Neural cell (in vitro differentiated cells): ENCODE measurements at regions not wholly inside any gene's neighbourhood (a gene's known extent, or its start where the extent isn't known, plus 50 kb on each side); places are given as distances from the start of the nearest gene placed in this dataset.

ENCODE experiments used
- H2AFZ ChIP-seq: fragments of 200-600, 300-800 bp; sonication (generic), shearing (Covaris generic); 2 replicates; pipeline ENCODE4 v1.6.0; 2014; ENCODE audit warnings: low read depth, mild to moderate bottlenecking, antibody characterized with exemption, low read length, moderate library complexity
- H3F3A ChIP-seq: fragments of 200-600 bp; shearing (Covaris generic); 2 replicates; pipeline ENCODE4 v1.6.1; 2016; ENCODE audit warnings: mild to moderate bottlenecking, moderate library complexity, mixed read lengths, antibody characterized with exemption, low read length; ENCODE audit not compliant: insufficient read depth, poor library complexity, severe bottlenecking
- H3K27ac ChIP-seq: fragments of 200-600, 300-800 bp; sonication (generic), shearing (Covaris generic); 2 replicates; pipeline ENCODE4 v1.5.1; 2014; ENCODE audit warnings: mild to moderate bottlenecking, low read length, moderate library complexity
- H3K27me3 ChIP-seq: fragments of 300-800, 200-600 bp; sonication (generic), shearing (Covaris generic); 2 replicates; pipeline ENCODE4 v1.6.0; 2014; ENCODE audit warnings: mild to moderate bottlenecking, low read depth, low read length, moderate library complexity; ENCODE audit not compliant: insufficient read depth
- H3K36me3 ChIP-seq: fragments of 300-800, 200-600 bp; sonication (generic), shearing (Covaris generic); 2 replicates; pipeline ENCODE4 v1.5.1; 2014; ENCODE audit warnings: mild to moderate bottlenecking, antibody characterized with exemption, low read length, moderate library complexity; ENCODE audit not compliant: insufficient read depth
- H3K4me2 ChIP-seq: fragments of 300-800, 200-600 bp; sonication (generic), shearing (Covaris generic); 2 replicates; pipeline ENCODE4 v1.6.0; 2014; ENCODE audit warnings: mild to moderate bottlenecking, low read length
- H3K4me3 ChIP-seq: fragments of 300-800, 200-600 bp; sonication (generic), shearing (Covaris generic); 2 replicates; pipeline ENCODE4 v1.5.1; 2014; ENCODE audit warnings: mild to moderate bottlenecking, low read length, moderate library complexity
- H3K79me2 ChIP-seq: fragments of 200-600 bp; shearing (Covaris generic); replicated peaks from 2 replicates; pipeline ENCODE4 v1.6.0; 2014; ENCODE audit warnings: mild to moderate bottlenecking, low read length, moderate library complexity; ENCODE audit not compliant: insufficient read depth
- H3K9ac ChIP-seq: fragments of 300-800, 200-600 bp; sonication (generic), shearing (Covaris generic); 2 replicates; pipeline ENCODE4 v1.6.1; 2016; ENCODE audit warnings: mild to moderate bottlenecking, low read length, mixed read lengths
- H3K9me2 ChIP-seq: fragments of 200-600 bp; shearing (Covaris generic); 2 replicates; pipeline ENCODE4 v1.6.1; 2016; ENCODE audit warnings: mild to moderate bottlenecking, low read length, mixed read lengths; ENCODE audit not compliant: insufficient read depth
- H3K9me3 ChIP-seq: fragments of 200-600, 300-800 bp; sonication (generic), shearing (Covaris generic); 2 replicates; pipeline ENCODE4 v1.6.1; 2016; ENCODE audit warnings: mild to moderate bottlenecking, mixed run types, low read length, moderate library complexity, mixed read lengths
- H4K20me1 ChIP-seq: fragments of 200-600 bp; shearing (Covaris generic); 2 replicates; pipeline ENCODE4 v1.6.1; 2016; ENCODE audit warnings: mild to moderate bottlenecking, mixed run types; ENCODE audit not compliant: insufficient read depth
- EP300 ChIP-seq: fragments of 450-650 bp; conservative IDR thresholded peaks from 2 replicates; pipeline ENCODE4 v1.6.1; 2014; ENCODE audit warnings: antibody characterized with exemption, mild to moderate bottlenecking, moderate library complexity; ENCODE audit not compliant: poor library complexity, severe bottlenecking
- EZH2 ChIP-seq: fragments of 200-600, 300-800 bp; shearing (Covaris generic), sonication (generic); IDR thresholded peaks from 2 replicates; pipeline ENCODE4 v1.6.1; 2014; ENCODE audit warnings: antibody characterized with exemption, low read length, borderline replicate concordance, mild to moderate bottlenecking; ENCODE audit not compliant: insufficient read depth, poor library complexity, severe bottlenecking
- MXI1 ChIP-seq: fragments of 450-650 bp; conservative IDR thresholded peaks from 2 replicates; pipeline ENCODE4 v1.6.1; 2014; ENCODE audit warnings: antibody characterized with exemption, mild to moderate bottlenecking; ENCODE audit not compliant: poor library complexity, severe bottlenecking
- POLR2AphosphoS5 ChIP-seq: IDR thresholded peaks from 2 replicates; pipeline ENCODE4 v1.6.1; 2012
- RAD21 ChIP-seq: fragments of 450-650 bp; conservative IDR thresholded peaks from 2 replicates; pipeline ENCODE4 v1.6.1; 2014; ENCODE audit warnings: antibody characterized with exemption, mild to moderate bottlenecking, moderate library complexity
- SMC3 ChIP-seq: fragments of 450-650 bp; conservative IDR thresholded peaks from 2 replicates; pipeline ENCODE4 v1.6.1; 2014; ENCODE audit warnings: antibody characterized with exemption, mild to moderate bottlenecking, moderate library complexity; ENCODE audit not compliant: poor library complexity
- TAF1 ChIP-seq: IDR thresholded peaks from 2 replicates; pipeline ENCODE4 v1.6.1; 2012; ENCODE audit warnings: low read depth
- TF ChIP-seq, protein P1 (sequence below): IDR thresholded peaks from 2 replicates; pipeline ENCODE4 v1.6.1; 2012; ENCODE audit warnings: borderline replicate concordance
- TF ChIP-seq, protein P2 (sequence below): fragments of 450-650 bp; IDR thresholded peaks from 2 replicates; pipeline ENCODE4 v1.5.1; 2014; ENCODE audit warnings: antibody characterized with exemption, mild to moderate bottlenecking, moderate library complexity; ENCODE audit not compliant: poor library complexity, severe bottlenecking

DNA sequence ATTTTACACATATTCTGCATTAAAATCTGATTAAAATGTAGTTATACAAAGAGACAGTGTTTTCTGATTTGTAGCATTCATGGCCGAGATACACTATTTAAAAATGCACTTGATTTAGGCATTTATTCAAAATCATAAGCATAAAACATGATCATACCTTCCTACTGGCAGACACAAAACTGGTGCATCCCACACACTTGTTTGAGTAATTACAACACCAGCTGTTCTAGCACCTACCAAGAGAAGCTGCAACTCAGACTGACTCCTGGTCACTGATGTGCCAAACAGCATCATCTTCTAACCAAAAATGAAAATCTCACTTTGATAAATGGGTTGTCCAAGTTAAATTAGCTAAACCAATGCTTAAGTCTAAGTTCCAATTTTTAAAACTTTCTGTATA is 262.7 kb upstream of the NSMCE3 start:
- Histone ChIP-seq H3K9me3 (no peaks in the 10 kb centered on the region), H3F3A (no peaks in the 10 kb centered on the region), H3K27me3 (no peaks in the 10 kb centered on the region), H3K27ac (no peak overlapping the region), H4K20me1 (no peaks in the 10 kb centered on the region), H3K4me2 (no peak overlapping the region), H2AFZ (no peak overlapping the region), H3K9me2 (no peaks in the 10 kb centered on the region), H3K79me2 (no peaks in the 10 kb centered on the region), H3K4me3 (no peak overlapping the region), H3K36me3 (no peaks in the 10 kb centered on the region), H3K9ac (no peak overlapping the region)
- TF ChIP-seq RAD21 (no peak), EP300 (no peak), EZH2 (no peak), POLR2AphosphoS5 (no peak), MXI1 (no peak), SMC3 (no peak), TAF1 (no peak)
- TF ChIP-seq, protein P1, sequence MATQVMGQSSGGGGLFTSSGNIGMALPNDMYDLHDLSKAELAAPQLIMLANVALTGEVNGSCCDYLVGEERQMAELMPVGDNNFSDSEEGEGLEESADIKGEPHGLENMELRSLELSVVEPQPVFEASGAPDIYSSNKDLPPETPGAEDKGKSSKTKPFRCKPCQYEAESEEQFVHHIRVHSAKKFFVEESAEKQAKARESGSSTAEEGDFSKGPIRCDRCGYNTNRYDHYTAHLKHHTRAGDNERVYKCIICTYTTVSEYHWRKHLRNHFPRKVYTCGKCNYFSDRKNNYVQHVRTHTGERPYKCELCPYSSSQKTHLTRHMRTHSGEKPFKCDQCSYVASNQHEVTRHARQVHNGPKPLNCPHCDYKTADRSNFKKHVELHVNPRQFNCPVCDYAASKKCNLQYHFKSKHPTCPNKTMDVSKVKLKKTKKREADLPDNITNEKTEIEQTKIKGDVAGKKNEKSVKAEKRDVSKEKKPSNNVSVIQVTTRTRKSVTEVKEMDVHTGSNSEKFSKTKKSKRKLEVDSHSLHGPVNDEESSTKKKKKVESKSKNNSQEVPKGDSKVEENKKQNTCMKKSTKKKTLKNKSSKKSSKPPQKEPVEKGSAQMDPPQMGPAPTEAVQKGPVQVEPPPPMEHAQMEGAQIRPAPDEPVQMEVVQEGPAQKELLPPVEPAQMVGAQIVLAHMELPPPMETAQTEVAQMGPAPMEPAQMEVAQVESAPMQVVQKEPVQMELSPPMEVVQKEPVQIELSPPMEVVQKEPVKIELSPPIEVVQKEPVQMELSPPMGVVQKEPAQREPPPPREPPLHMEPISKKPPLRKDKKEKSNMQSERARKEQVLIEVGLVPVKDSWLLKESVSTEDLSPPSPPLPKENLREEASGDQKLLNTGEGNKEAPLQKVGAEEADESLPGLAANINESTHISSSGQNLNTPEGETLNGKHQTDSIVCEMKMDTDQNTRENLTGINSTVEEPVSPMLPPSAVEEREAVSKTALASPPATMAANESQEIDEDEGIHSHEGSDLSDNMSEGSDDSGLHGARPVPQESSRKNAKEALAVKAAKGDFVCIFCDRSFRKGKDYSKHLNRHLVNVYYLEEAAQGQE = no peak
- TF ChIP-seq, protein P2, sequence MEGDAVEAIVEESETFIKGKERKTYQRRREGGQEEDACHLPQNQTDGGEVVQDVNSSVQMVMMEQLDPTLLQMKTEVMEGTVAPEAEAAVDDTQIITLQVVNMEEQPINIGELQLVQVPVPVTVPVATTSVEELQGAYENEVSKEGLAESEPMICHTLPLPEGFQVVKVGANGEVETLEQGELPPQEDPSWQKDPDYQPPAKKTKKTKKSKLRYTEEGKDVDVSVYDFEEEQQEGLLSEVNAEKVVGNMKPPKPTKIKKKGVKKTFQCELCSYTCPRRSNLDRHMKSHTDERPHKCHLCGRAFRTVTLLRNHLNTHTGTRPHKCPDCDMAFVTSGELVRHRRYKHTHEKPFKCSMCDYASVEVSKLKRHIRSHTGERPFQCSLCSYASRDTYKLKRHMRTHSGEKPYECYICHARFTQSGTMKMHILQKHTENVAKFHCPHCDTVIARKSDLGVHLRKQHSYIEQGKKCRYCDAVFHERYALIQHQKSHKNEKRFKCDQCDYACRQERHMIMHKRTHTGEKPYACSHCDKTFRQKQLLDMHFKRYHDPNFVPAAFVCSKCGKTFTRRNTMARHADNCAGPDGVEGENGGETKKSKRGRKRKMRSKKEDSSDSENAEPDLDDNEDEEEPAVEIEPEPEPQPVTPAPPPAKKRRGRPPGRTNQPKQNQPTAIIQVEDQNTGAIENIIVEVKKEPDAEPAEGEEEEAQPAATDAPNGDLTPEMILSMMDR = no peak

DNA sequence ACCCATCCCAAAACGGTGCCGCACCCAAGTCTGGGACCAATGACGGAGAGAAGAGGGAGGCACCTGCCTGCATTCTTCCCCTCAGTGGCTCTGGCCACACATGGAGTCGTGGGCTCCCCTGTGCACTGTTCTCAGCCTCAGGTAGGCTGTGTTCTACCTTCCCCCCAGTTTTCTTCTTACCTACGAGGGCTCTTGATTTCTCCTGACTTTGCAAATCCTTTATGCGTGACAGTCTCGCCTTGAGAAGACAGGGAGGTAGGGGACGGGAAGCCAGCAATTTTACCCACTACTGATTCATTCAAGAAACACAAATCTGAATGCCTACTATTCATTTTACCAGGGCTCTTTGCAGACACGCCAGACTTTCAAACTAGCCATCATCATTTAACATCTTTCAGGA is 261.3 kb upstream of the NSMCE3 start:
- H4K20me1 ChIP-seq = no peaks in the 10 kb centered on the region
- no peak overlapping the region for H3K4me3 ChIP-seq
- no peak for TF ChIP-seq SMC3
- H3K4me2 ChIP-seq = no peak overlapping the region
- no peaks in the 10 kb centered on the region for H3K27me3 ChIP-seq
- H3F3A ChIP-seq = no peaks in the 10 kb centered on the region
- H3K9ac ChIP-seq = no peak overlapping the region
- no peak overlapping the region for H3K27ac ChIP-seq
- no peaks in the 10 kb centered on the region for H3K79me2 ChIP-seq
- H2AFZ ChIP-seq = no peak overlapping the region
- H3K36me3 ChIP-seq = no peaks in the 10 kb centered on the region
- H3K9me3 ChIP-seq = no peaks in the 10 kb centered on the region
- H3K9me2 ChIP-seq = no peaks in the 10 kb centered on the region

DNA sequence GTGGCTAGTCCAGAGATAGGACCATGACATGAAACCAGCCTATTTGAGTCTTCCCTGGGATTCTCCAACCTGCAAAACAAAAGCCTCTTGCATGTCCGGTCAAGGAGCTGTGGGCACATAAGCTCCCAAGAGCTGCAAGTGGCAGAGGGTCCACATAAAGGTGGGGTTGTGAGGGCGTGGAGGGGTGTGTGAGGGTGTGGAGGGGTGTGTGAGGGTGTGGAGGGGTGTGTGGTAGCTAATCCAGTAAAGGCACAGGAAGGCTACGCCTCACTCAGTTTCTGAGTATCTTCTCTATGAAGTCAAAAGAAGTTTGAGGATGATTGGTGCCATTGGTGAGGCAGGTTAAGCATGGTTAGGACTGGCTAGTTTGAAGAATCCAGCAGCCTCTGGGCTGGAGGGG is 259.4 kb upstream of the NSMCE3 start:
- Histone ChIP-seq H2AFZ (no peak overlapping the region), H3K27ac (no peak overlapping the region), H3K36me3 (no peaks in the 10 kb centered on the region), H3K9ac (no peak overlapping the region), H3K4me2 (no peak overlapping the region), H3K27me3 (no peaks in the 10 kb centered on the region), H4K20me1 (no peaks in the 10 kb centered on the region), H3K4me3 (no peak overlapping the region), H3K79me2 (no peaks in the 10 kb centered on the region), H3F3A (no peaks in the 10 kb centered on the region), H3K9me3 (no peaks in the 10 kb centered on the region), H3K9me2 (no peaks in the 10 kb centered on the region)
- TF ChIP-seq TAF1 (no peak), MXI1 (no peak), RAD21 (no peak), SMC3 (no peak), EP300 (no peak), EZH2 (no peak), POLR2AphosphoS5 (no peak)
- TF ChIP-seq, protein P1 = no peak
- TF ChIP-seq, protein P2 = no peak
